Eye (tissue), 1 donor: ENCODE measurements at regions not wholly inside any gene's neighbourhood (a gene's known extent, or its start where the extent isn't known, plus 50 kb on each side); places are given as distances from the start of the nearest gene placed in this dataset.
A peak's percentile ranks its signal among the peaks of the same experiment; 100 is the strongest.
"Not testable (repeated sequence)": the region's sequence is repeated elsewhere in the genome, so short reads cannot be mapped to it uniquely, and the experiment has no call there.

Experiments used
- DNase-seq: peaks from one replicate; pipeline ENCODE4 v3.0.0-alpha.2; 2015

GRCh38 chr14:25843481-25844470 is 754.1 kb downstream of the NOVA1 start:
- no peak for DNase-seq

GRCh38 chr14:25841226-25841625 is 756.6 kb downstream of the NOVA1 start:
- DNase-seq = no peak

GRCh38 chr14:25837551-25837965 is 760.3 kb downstream of the NOVA1 start:
- DNase-seq = no peak

GRCh38 chr14:25836636-25837035 is 761.2 kb downstream of the NOVA1 start:
- DNase-seq = no peak

DNA sequence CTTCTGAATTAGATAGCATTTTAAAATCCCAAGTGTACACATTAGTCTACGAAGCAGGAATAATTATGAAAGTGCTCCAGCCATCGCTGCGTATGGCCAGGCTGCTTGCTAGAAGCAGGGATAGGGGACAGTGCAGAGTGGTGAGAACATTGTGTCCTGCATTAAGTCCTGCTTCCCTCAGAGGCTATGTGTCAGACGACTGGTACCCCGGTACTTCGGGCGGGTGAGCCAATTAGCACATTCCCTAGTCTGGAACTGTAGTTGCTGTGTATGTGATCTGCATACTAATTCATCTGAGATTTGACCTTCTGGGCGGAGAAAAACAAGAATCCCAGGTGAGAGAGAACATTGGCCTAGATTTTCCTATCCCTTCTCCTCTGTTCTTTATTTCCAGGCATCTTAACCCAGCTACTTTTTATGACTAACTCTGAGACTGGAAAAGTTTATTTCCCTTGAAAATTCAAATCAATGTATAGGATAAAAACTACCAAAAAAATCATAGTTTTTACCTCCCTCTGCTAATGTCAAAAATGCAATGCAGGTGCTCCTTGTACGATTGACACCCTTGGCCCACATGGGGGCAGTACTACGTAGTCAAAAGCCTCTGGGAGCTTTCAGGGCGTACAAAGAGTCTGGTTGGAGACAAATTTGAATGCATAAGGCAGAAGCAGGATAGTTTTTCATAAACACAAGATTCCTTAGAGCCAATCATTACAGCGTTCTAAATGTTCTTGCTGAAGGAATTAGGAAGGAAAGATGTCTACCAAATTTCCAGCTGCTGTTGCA is 764.3 kb downstream of the NOVA1 start:
- DNase-seq = peak; percentile 75

- DNase-seq = peak; percentile 24
Measured at GRCh38 chr14:25832585-25832984, 765.2 kb downstream of the NOVA1 start.

DNA sequence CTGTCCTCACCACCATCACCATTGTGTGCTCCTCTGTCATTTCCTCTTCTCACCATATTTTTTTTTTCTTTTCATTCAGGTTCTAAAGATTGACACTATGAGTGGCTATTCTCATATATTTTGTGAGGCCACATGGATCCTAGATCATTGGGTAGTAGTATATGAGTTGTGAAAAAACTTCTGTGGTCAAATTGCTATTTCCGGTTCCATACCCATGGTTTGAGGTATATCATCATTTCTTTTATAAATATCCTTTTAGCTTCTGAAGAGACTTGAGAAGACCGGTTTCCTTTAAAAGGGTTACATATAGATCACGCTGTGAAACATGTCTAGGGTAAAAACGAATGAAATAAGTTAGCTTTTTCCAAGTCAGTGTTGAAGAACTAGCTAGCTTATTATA is 769.3 kb downstream of the NOVA1 start:
- DNase-seq = no peak

DNA sequence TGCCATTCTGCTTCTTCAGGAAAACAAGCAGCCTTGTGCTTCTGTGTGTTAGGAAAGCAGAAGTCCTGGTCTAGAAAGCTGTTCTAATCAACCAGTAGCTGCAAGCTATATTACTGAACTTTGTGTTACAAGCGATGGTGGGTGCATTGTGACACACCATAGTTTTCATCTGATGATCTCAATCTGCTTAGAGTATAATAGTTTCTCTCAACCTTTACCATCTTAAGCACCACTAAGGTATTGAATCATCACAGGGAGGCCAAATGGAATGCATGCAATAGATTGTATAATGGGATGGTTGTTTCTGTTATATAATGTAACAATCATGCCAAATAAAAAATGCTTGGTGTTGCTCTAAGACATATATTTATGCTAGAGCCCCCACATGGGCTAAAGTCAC is 771.7 kb downstream of the NOVA1 start:
- DNase-seq = no peak

- no peak for DNase-seq
Measured at GRCh38 chr14:25820368-25820767, 770.4 kb upstream of the STXBP6 start.

DNA sequence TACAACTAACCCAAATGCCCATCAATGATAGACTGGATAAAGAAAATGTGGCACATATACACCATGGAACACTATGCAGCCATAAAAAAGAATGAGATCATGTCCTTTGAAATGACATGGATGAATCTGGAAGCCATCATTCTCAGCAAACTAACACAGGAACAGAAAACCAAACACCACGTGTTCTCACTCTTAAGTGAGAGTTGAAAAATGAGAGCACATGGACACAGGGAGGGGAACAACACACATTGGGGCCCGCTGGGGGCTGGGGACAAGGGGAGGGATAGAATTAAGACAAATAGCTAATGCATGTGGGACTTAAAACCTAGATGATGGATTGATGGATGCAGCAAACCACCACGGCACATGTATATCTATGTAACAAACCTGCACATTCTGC is 764.7 kb upstream of the STXBP6 start:
- not testable (repeated sequence) for DNase-seq

DNA sequence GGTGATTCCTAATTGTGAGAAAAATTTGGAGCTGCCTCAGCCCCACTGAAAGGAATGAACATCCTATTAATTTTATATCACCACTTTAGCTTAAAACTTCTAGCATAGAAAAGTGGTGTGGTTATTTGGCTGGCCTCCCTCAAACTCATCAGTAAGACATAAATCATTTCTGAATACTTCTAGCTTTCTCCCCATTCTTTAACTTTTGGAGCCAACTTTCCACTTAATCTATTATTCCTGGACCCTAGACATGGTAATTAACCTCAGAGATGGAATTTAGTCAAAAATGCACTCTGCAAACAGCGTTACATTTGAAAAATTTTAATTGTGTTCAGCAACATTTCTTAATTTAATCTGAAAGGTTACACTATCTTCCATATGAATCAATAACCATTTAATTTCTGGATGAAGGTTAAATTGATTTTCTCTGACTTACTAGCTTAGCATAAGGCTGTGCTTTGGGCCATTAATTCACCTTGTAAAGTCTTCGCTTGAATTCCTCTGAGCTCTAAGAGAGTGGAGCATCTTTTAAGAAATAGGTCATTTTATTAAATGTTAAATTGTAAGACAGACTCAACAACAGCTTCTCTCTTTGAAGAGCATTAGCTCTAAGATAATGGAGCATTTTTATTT is 753.6 kb upstream of the STXBP6 start:
- no peak for DNase-seq

DNA sequence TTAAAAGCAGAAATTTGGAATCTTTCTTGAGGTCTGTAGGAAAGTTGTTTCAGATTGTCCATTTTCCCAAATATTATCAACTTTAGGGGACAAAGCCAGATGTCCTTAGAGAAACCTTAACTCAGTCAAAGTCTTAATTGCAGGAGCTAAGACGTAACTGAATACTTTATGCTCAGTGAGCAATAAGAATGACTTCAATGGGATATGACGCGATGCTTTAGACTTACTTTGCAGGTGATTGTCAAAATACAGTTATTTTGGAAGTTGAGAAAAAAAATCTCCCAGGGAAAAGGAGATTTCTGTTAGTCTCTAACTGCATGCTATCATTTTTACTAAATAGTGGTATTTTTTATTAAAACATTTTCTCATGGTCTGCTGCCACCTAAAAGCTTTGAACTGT is 750.9 kb upstream of the STXBP6 start:
- DNase-seq = peak; percentile 7

GRCh38 chr14:25788252-25788651 is 738.3 kb upstream of the STXBP6 start:
- DNase-seq = no peak

DNA sequence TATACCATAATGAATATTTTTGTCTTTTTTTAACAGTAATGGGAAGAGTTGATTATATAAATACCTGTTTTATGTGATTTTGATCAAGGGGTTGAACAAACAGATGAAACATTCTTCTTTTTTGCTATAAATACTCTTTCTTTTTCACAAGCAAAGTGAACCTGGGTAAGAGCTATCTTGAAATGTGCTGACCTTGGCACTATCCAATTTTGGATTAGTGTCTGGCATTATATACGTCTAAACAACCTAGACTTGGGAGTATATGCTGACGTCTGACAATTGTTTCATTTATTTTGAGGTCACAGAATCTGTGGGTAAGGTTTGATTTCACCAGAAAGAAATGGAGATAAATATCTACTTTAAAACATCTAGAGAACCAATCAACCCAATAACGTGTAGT is 716.0 kb upstream of the STXBP6 start:
- DNase-seq = no peak

DNA sequence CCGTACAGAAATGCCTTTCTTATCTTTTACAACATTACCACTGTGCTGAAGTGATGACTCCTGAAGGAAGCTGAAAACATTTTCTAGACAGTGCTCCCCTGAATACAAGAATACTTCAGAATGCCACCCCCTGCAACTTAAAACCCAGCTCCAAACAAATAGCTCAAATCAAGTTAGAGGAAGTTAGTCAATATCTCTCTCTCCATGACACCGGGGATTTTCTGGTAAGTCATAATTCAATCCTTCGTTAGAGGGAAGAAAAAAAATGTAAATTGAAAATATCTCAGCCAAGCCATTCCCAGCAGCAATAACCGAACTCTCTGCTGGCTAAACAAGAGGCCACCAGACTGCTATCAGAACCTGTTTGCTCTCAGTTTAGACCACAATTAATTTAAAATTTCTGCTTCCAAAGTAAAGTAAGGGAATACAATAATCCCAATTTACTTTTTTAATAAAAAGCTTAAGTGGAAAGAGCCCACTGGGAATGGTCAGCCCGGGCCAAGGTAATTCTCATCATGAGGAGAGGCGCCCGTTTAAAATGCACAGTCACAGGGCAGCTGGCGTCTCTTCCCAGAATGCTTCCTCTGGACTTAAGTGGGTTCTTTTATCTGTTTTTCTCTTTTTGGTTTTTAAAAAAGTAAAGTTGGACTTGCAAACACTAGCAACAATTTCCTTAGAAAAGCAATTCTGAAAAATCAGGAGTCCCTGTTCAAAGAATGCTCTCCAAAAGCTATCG is 710.1 kb upstream of the STXBP6 start:
- DNase-seq = no peak

DNA sequence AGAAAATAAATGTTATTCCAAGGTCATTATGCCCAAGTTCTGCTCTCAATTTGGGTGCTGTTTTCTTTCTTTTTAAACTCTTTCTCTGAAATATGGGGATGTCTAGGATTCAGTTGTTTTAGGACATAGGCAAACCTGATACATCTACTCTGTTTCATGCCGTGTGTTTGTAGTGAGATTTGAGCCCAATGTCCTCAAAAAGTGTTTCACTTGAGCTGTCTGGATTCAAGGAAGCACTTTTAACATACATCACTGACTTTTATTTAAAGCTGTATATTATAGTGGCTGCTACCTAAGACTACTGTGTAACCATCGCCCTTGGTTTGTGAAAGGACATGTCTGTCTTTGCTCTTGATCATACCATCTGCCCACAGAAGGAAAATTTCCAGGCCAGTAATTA is 709.3 kb upstream of the STXBP6 start:
- DNase-seq = no peak

- DNase-seq = no peak
Measured at GRCh38 chr14:25757364-25757763, 707.4 kb upstream of the STXBP6 start.

DNA sequence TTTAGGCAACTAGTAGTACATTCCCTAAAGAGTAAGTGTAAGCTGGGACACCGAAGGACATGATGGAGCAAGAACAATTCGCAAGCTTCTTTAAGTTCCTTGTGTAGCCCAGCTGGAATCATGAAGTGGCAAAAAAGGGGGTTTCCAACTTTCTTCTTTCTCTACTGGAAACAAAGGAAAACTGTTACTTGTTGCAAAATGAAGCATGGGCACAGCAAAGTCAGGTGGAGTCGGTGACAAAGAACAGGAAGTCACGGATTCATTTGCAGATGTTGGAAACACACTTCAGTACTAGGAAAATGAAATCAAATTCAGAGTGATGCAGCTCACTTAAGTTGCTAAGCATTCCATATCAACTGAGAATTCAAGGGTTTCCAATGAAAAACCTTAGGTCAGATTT is 706.9 kb upstream of the STXBP6 start:
- DNase-seq = no peak

- no peak for DNase-seq
Measured at GRCh38 chr14:25753130-25753529, 703.2 kb upstream of the STXBP6 start.

DNA sequence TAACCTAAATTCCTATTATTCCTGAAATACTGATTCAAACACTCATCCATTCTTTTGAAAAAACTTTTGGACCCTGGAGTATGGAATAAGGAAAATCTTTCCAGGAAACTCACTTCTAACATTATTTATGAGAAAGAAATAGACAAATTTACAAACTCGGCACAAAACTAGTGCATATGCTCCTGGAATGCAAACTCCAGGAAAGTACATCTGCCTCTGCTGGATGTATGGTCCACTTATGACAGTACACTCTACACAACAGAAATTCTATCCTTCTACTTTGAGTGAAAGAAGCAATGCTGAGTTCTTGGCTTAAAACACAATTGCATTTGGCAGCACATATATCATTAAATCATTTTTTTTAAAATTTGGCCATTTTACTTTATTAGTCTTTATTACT is 700.5 kb upstream of the STXBP6 start:
- no peak for DNase-seq
